H9 (cell line): ENCODE measurements at regions not wholly inside any gene's neighbourhood (a gene's known extent, or its start where the extent isn't known, plus 50 kb on each side); places are given as distances from the start of the nearest gene placed in this dataset.
"Not testable (repeated sequence)": the region's sequence is repeated elsewhere in the genome, so short reads cannot be mapped to it uniquely, and the experiment has no call there.

Experiments
- DNase-seq: peaks from one replicate; pipeline ENCODE4 v3.0.0-alpha.2; 2017
- H2AFZ ChIP-seq: one replicate; pipeline ENCODE4 v1.6.1; 2013; ENCODE audit warnings: mild to moderate bottlenecking, low read length, control low read depth, moderate library complexity
- H2AK5ac ChIP-seq: 2 replicates; pipeline ENCODE4 v1.6.1; 2013; ENCODE audit warnings: low read length, control low read depth, mixed read lengths; ENCODE audit not compliant: insufficient read length
- H2BK120ac ChIP-seq: one replicate; pipeline ENCODE4 v1.6.1; 2013; ENCODE audit warnings: low read depth, mild to moderate bottlenecking, low read length, control low read depth, inconsistent platforms; ENCODE audit not compliant: poor library complexity, severe bottlenecking
- H2BK12ac ChIP-seq: 2 replicates; pipeline ENCODE4 v1.6.1; 2013; ENCODE audit warnings: low read length, control low read depth, mixed read lengths, low read depth; ENCODE audit not compliant: insufficient read length
- H2BK15ac ChIP-seq: 2 replicates; pipeline ENCODE4 v1.6.1; 2013; ENCODE audit warnings: low read depth, low read length, control low read depth
- H2BK20ac ChIP-seq: one replicate; pipeline ENCODE4 v1.6.1; 2013; ENCODE audit warnings: low read depth, mild to moderate bottlenecking, low read length, control low read depth, inconsistent platforms; ENCODE audit not compliant: poor library complexity, severe bottlenecking
- H2BK5ac ChIP-seq: 2 replicates; pipeline ENCODE4 v1.6.1; 2013; ENCODE audit warnings: low read length, control low read depth, mixed read lengths; ENCODE audit not compliant: insufficient read length
- H3K14ac ChIP-seq: 2 replicates; pipeline ENCODE4 v1.6.1; 2013; ENCODE audit warnings: low read length, control low read depth; ENCODE audit not compliant: insufficient read depth
- H3K18ac ChIP-seq: 2 replicates; pipeline ENCODE4 v1.6.1; 2013; ENCODE audit warnings: low read depth, mild to moderate bottlenecking, mixed read lengths, low read length, control low read depth; ENCODE audit not compliant: insufficient read length
- H3K23ac ChIP-seq: 2 replicates; pipeline ENCODE4 v1.6.1; 2013; ENCODE audit warnings: low read length, control low read depth, mixed read lengths, low read depth; ENCODE audit not compliant: insufficient read length
- H3K23me2 ChIP-seq: 2 replicates; pipeline ENCODE4 v1.6.1; 2013; ENCODE audit warnings: low read depth, mild to moderate bottlenecking, mixed read lengths, low read length, control low read depth; ENCODE audit not compliant: insufficient read length, poor library complexity, severe bottlenecking
- H3K27ac ChIP-seq: 2 replicates; pipeline ENCODE4 v1.5.1; 2013; ENCODE audit warnings: low read length, control low read depth, mixed read lengths, low read depth; ENCODE audit not compliant: insufficient read length
- H3K27me3 ChIP-seq: 2 replicates; pipeline ENCODE4 v1.6.1; 2013; ENCODE audit warnings: low read length, control low read depth, inconsistent platforms; ENCODE audit not compliant: insufficient read depth
- H3K4ac ChIP-seq: 2 replicates; pipeline ENCODE4 v1.6.1; 2013; ENCODE audit warnings: low read depth, mild to moderate bottlenecking, control low read depth, inconsistent platforms, low read length, moderate library complexity
- H3K4me1 ChIP-seq: 2 replicates; pipeline ENCODE4 v1.6.1; 2013; ENCODE audit warnings: low read length, control low read depth, inconsistent platforms; ENCODE audit not compliant: insufficient read depth
- H3K4me2 ChIP-seq: 2 replicates; pipeline ENCODE4 v1.6.1; 2013; ENCODE audit warnings: low read length, control low read depth, mixed read lengths; ENCODE audit not compliant: insufficient read length, insufficient read depth
- H3K56ac ChIP-seq: 2 replicates; pipeline ENCODE4 v1.6.1; 2013; ENCODE audit warnings: low read depth, mild to moderate bottlenecking, mixed read lengths, low read length, control low read depth; ENCODE audit not compliant: insufficient read length
- H3K79me1 ChIP-seq: 2 replicates; pipeline ENCODE4 v1.6.1; 2013; ENCODE audit warnings: low read depth, mild to moderate bottlenecking, moderate library complexity, low read length, control low read depth, inconsistent platforms; ENCODE audit not compliant: insufficient read depth, poor library complexity, severe bottlenecking
- H3K79me2 ChIP-seq: 2 replicates; pipeline ENCODE4 v1.6.1; 2013; ENCODE audit warnings: low read length, control low read depth, inconsistent platforms; ENCODE audit not compliant: insufficient read depth
- H3K9ac ChIP-seq: 2 replicates; pipeline ENCODE4 v1.6.1; 2013; ENCODE audit warnings: low read length, control low read depth, mixed read lengths; ENCODE audit not compliant: insufficient read length; ENCODE audit errors: extremely low read depth
- H3K9me3 ChIP-seq: one replicate; pipeline ENCODE4 v1.6.1; 2013; ENCODE audit warnings: low read depth, low read length, inconsistent platforms; ENCODE audit not compliant: control insufficient read depth
- H3T11ph ChIP-seq: one replicate; pipeline ENCODE4 v1.6.1; 2013; ENCODE audit warnings: mild to moderate bottlenecking, low read length, control low read depth, inconsistent platforms
- H4K20me1 ChIP-seq: one replicate; pipeline ENCODE4 v1.6.1; 2013; ENCODE audit not compliant: control insufficient read depth, insufficient read length, insufficient read depth
- H4K5ac ChIP-seq: 2 replicates; pipeline ENCODE4 v1.6.1; 2013; ENCODE audit warnings: low read depth, mild to moderate bottlenecking, mixed read lengths, low read length, control low read depth; ENCODE audit not compliant: insufficient read length
- H4K8ac ChIP-seq: replicated peaks from 2 replicates; pipeline ENCODE4 v1.6.1; 2013; ENCODE audit warnings: low read length, control low read depth, mixed read lengths, low read depth; ENCODE audit not compliant: insufficient read length
- H4K91ac ChIP-seq: 2 replicates; pipeline ENCODE4 v1.6.1; 2013; ENCODE audit warnings: low read depth, mild to moderate bottlenecking, moderate library complexity, mixed read lengths, low read length, control low read depth; ENCODE audit not compliant: insufficient read length
- H3K27ac Mint-ChIP-seq, 3 experiments: 2 replicates in 2 of 3; 3 replicates in 1 of 3; pipeline ENCODE4 v1.8.0; 2020 to 2021; ENCODE audit warnings: mixed read lengths in 3 of 3, mild to moderate bottlenecking in 1 of 3, moderate library complexity in 1 of 3
- H3K27me3 Mint-ChIP-seq: 2 replicates; pipeline ENCODE4 v1.8.0; 2021; ENCODE audit warnings: low read depth, mild to moderate bottlenecking, moderate library complexity, mixed read lengths
- H3K36me3 Mint-ChIP-seq, 3 experiments: 2 replicates in 2 of 3; 3 replicates in 1 of 3; pipeline ENCODE4 v1.8.0; 2020 to 2021; ENCODE audit warnings: low read depth in 3 of 3, mixed read lengths in 3 of 3; ENCODE audit not compliant: insufficient read depth in 1 of 3
- H3K4me1 Mint-ChIP-seq, 2 experiments: 2 replicates each; pipeline ENCODE4 v1.8.0; 2020; ENCODE audit warnings: mixed read lengths in 2 of 2
- H3K4me3 Mint-ChIP-seq, 2 experiments: 2 replicates in 1 of 2; 3 replicates in 1 of 2; pipeline ENCODE4 v1.8.0; 2020 to 2021; ENCODE audit warnings: mild to moderate bottlenecking in 2 of 2, mixed read lengths in 2 of 2, moderate library complexity in 1 of 2
- H3K9me3 Mint-ChIP-seq, 2 experiments: 2 replicates in 1 of 2; 3 replicates in 1 of 2; pipeline ENCODE4 v1.8.0; 2020; ENCODE audit warnings: mild to moderate bottlenecking in 2 of 2, mixed read lengths in 2 of 2, moderate library complexity in 1 of 2
- WGBS: extraction: QIAGEN DNeasy Blood & Tissue Kit; methylation state at CpG from one replicate; pipeline ENCODE4 v1.1.7; 2013; ENCODE audit warnings: missing lambda C conversion rate, low lambda C conversion rate, mixed read lengths; ENCODE audit not compliant: insufficient read length; ENCODE audit errors: extremely low coverage; 5-methylcytosine and 5-hydroxymethylcytosine counted together
- TF ChIP-seq, protein P1 (sequence below): fragments of 200-600 bp; sonication (generic); conservative IDR thresholded peaks from 3 replicates; pipeline ENCODE4 v1.8.0; 2021; ENCODE audit warnings: antibody characterized with exemption, mild to moderate bottlenecking

DNA sequence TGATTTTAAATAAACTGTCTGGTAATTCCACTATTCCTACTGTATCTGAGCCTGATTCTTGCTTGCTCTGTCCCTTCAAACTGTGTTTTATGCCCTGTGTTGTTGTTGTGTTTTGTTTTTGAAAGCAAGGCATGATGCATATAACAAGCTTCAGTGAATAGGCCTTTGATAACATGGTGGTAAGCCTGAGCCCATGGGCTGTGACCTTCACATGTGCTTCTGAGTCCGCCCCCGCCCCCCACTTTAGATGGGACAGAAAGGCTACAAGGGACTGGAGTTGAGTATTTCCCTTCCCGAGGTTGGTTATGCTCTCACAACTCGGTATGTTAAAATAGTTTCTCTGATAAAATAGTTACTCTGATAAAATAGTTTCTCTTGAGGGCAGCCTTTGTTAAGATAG is 119.0 kb upstream of the WNT7A start:
- Histone ChIP-seq H3T11ph (no peak overlapping the region), H4K91ac (no peak overlapping the region), H3K56ac (no peak overlapping the region), H3K9me3 (peaks cover 5% of the 10 kb centered on the region), H4K5ac (no peak overlapping the region), H2BK15ac (no peak overlapping the region), H2BK12ac (no peak overlapping the region), H3K27me3 (no peaks in the 10 kb centered on the region), H3K9ac (no peak overlapping the region), H3K4me2 (no peak overlapping the region), H2BK20ac (no peak overlapping the region), H3K4me1 (no peaks in the 10 kb centered on the region), H3K14ac (no peak overlapping the region), H3K23me2 (no peaks in the 10 kb centered on the region), H3K79me2 (no peaks in the 10 kb centered on the region), H4K20me1 (no peaks in the 10 kb centered on the region), H2AFZ (no peak overlapping the region), H3K27ac (no peak overlapping the region), H2AK5ac (no peak overlapping the region), H2BK120ac (no peak overlapping the region), H3K23ac (no peak overlapping the region), H3K79me1 (no peaks in the 10 kb centered on the region), H3K18ac (no peak overlapping the region), H4K8ac (no peak overlapping the region), H2BK5ac (no peak overlapping the region), H3K4ac (no peak overlapping the region)
- peaks cover 7 to 10% (median 7%) of the 10 kb centered on the region in 3 experiments for H3K36me3 Mint-ChIP-seq
- H3K27me3 Mint-ChIP-seq: no peaks in the 10 kb centered on the region; the same call in 1 of the 2 replicates
- TF ChIP-seq, protein P1, sequence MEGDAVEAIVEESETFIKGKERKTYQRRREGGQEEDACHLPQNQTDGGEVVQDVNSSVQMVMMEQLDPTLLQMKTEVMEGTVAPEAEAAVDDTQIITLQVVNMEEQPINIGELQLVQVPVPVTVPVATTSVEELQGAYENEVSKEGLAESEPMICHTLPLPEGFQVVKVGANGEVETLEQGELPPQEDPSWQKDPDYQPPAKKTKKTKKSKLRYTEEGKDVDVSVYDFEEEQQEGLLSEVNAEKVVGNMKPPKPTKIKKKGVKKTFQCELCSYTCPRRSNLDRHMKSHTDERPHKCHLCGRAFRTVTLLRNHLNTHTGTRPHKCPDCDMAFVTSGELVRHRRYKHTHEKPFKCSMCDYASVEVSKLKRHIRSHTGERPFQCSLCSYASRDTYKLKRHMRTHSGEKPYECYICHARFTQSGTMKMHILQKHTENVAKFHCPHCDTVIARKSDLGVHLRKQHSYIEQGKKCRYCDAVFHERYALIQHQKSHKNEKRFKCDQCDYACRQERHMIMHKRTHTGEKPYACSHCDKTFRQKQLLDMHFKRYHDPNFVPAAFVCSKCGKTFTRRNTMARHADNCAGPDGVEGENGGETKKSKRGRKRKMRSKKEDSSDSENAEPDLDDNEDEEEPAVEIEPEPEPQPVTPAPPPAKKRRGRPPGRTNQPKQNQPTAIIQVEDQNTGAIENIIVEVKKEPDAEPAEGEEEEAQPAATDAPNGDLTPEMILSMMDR: no peak
- WGBS: no CpG with 5 or more reads among the region's 4 CpGs
- peaks cover 32 to 68% of the 10 kb centered on the region in 2 experiments for H3K9me3 Mint-ChIP-seq
- H3K27ac Mint-ChIP-seq: no peak overlapping the region
- H3K4me1 Mint-ChIP-seq: no peaks in the 10 kb centered on the region
- no peak for DNase-seq
- no peak overlapping the region for H3K4me3 Mint-ChIP-seq

- H3K4me1 Mint-ChIP-seq, H4K20me1 ChIP-seq, H3K9ac ChIP-seq: not testable (repeated sequence)
Measured at GRCh38 chr3:13995216-13995615, 115.3 kb upstream of the WNT7A start.

More at GRCh38 chr3:13995216-13995615, 115.3 kb upstream of the WNT7A start:
- not testable (repeated sequence) for H3K23me2 ChIP-seq, H2AFZ ChIP-seq, H3K4me1 ChIP-seq, H4K91ac ChIP-seq, H3K9me3 ChIP-seq, H3T11ph ChIP-seq, H3K27ac Mint-ChIP-seq, H4K5ac ChIP-seq, H2BK15ac ChIP-seq, H3K4me3 Mint-ChIP-seq, H3K4ac ChIP-seq, H3K27me3 Mint-ChIP-seq, H3K14ac ChIP-seq, H3K27ac ChIP-seq, H2AK5ac ChIP-seq, H3K23ac ChIP-seq, H3K56ac ChIP-seq, H3K79me1 ChIP-seq, H2BK12ac ChIP-seq, H2BK20ac ChIP-seq, DNase-seq, H2BK120ac ChIP-seq, H4K8ac ChIP-seq, H3K27me3 ChIP-seq, H3K18ac ChIP-seq, H2BK5ac ChIP-seq, H3K79me2 ChIP-seq, H3K4me2 ChIP-seq
- peaks cover 37 to 60% of the 10 kb centered on the region in 2 experiments for H3K9me3 Mint-ChIP-seq
- H3K36me3 Mint-ChIP-seq: peaks cover 7 to 10% (median 7%) of the 10 kb centered on the region in 3 experiments
- WGBS: no CpG with 5 or more reads among the region's 12 CpGs
